GM23338 (cell line): ENCODE measurements at regions not wholly inside any gene's neighbourhood (a gene's known extent, or its start where the extent isn't known, plus 50 kb on each side); places are given as distances from the start of the nearest gene placed in this dataset.
A peak's percentile ranks its signal among the peaks of the same experiment; 100 is the strongest.

Experiments used
- ATAC-seq: fragments of 200-7000 bp; cut with Tn5 transposase; 3 replicates; pipeline ENCODE4 v1.9.1; 2020
- DNase-seq: peaks from one replicate; pipeline ENCODE4 v3.0.0-alpha.2; 2015; ENCODE audit warnings: low spot score
- H2AFZ ChIP-seq: fragments of 200-600 bp; sonication (generic); 2 replicates; pipeline ENCODE4 v1.8.0; 2016; ENCODE audit warnings: antibody characterized with exemption, mild to moderate bottlenecking, moderate library complexity
- H3F3A ChIP-seq: fragments of 200-600 bp; sonication (generic); replicated peaks from 2 replicates; pipeline ENCODE4 v1.8.0; 2017; ENCODE audit warnings: antibody characterized with exemption, mixed run types, low read depth
- H3K27ac ChIP-seq: fragments of 200-600 bp; sonication (generic); 2 replicates; pipeline ENCODE4 v1.6.1; 2016; ENCODE audit warnings: low read depth
- H3K27me3 ChIP-seq: fragments of 200-600 bp; sonication (generic); 2 replicates; pipeline ENCODE4 v1.8.0; 2016; ENCODE audit warnings: mild to moderate bottlenecking, mixed run types, moderate library complexity; ENCODE audit not compliant: insufficient read depth
- H3K36me3 ChIP-seq: fragments of 200-600 bp; sonication (generic); 2 replicates; pipeline ENCODE4 v1.8.0; 2016; ENCODE audit warnings: mild to moderate bottlenecking; ENCODE audit not compliant: insufficient read depth
- H3K4me1 ChIP-seq: fragments of 200-600 bp; sonication (generic); 2 replicates; pipeline ENCODE4 v1.8.0; 2016; ENCODE audit warnings: mild to moderate bottlenecking, moderate library complexity; ENCODE audit not compliant: insufficient read depth
- H3K4me2 ChIP-seq: fragments of 200-600 bp; sonication (generic); 2 replicates; pipeline ENCODE4 v1.7.1; 2017; ENCODE audit warnings: mixed run types
- H3K4me3 ChIP-seq: fragments of 200-600 bp; sonication (generic); 2 replicates; pipeline ENCODE4 v1.6.1; 2016; ENCODE audit warnings: mixed run types
- H3K79me2 ChIP-seq: fragments of 200-600 bp; sonication (generic); replicated peaks from 2 replicates; pipeline ENCODE4 v1.8.0; 2017; ENCODE audit warnings: mild to moderate bottlenecking; ENCODE audit not compliant: insufficient read depth
- H3K9me2 ChIP-seq: fragments of 200-600 bp; sonication (generic); 2 replicates; pipeline ENCODE4 v1.8.0; 2017; ENCODE audit not compliant: insufficient read depth
- H4K20me1 ChIP-seq: fragments of 200-600 bp; sonication (generic); replicated peaks from 2 replicates; pipeline ENCODE4 v1.8.0; 2017; ENCODE audit warnings: mild to moderate bottlenecking; ENCODE audit not compliant: insufficient read depth
- H3K27ac Mint-ChIP-seq: 2 replicates; pipeline ENCODE4 v1.8.0; 2020; ENCODE audit warnings: inconsistent platforms, mild to moderate bottlenecking, moderate library complexity, mixed read lengths
- H3K27me3 Mint-ChIP-seq: 3 replicates; pipeline ENCODE4 v1.8.0; 2022; ENCODE audit warnings: low read depth, mild to moderate bottlenecking, moderate library complexity, mixed read lengths, inconsistent platforms; ENCODE audit not compliant: insufficient read depth, poor library complexity
- H3K36me3 Mint-ChIP-seq: 3 replicates; pipeline ENCODE4 v1.8.0; 2021; ENCODE audit warnings: low read depth, mild to moderate bottlenecking, inconsistent platforms, moderate library complexity, mixed read lengths
- H3K4me1 Mint-ChIP-seq: 3 replicates; pipeline ENCODE4 v1.8.0; 2020; ENCODE audit warnings: mild to moderate bottlenecking, inconsistent platforms, mixed read lengths
- H3K4me3 Mint-ChIP-seq: 3 replicates; pipeline ENCODE4 v1.8.0; 2021; ENCODE audit warnings: moderate library complexity, mild to moderate bottlenecking, inconsistent platforms, mixed read lengths
- H3K9me3 Mint-ChIP-seq: 3 replicates; pipeline ENCODE4 v1.8.0; 2020; ENCODE audit warnings: moderate library complexity, mild to moderate bottlenecking, inconsistent platforms, mixed read lengths
- CREB1 ChIP-seq: fragments of 250-450 bp; sonication (Bioruptor Pico); IDR thresholded peaks from 2 replicates; pipeline ENCODE4 v1.5.0; 2020; ENCODE audit warnings: low read depth, mild to moderate bottlenecking, moderate library complexity
- EZH2 ChIP-seq: fragments of 200-600 bp; sonication (generic); IDR thresholded peaks from one replicate; pipeline ENCODE4 v1.8.0; 2017; ENCODE audit warnings: antibody characterized with exemption, mild to moderate bottlenecking, low read depth; ENCODE audit not compliant: unreplicated experiment
- EZH2phosphoT487 ChIP-seq: fragments of 200-600 bp; sonication (generic); IDR thresholded peaks from one replicate; pipeline ENCODE4 v1.8.1; 2018; ENCODE audit warnings: antibody characterized with exemption; ENCODE audit not compliant: unreplicated experiment
- JUNB ChIP-seq: IDR thresholded peaks from one replicate; pipeline ENCODE4 v1.6.1; 2016; ENCODE audit warnings: antibody characterized with exemption; ENCODE audit not compliant: unreplicated experiment
- NANOG ChIP-seq: IDR thresholded peaks from 2 replicates; pipeline ENCODE4 v1.6.1; 2016; ENCODE audit warnings: antibody characterized with exemption, borderline replicate concordance
- POLR2AphosphoS5 ChIP-seq: IDR thresholded peaks from 2 replicates; pipeline ENCODE4 v1.6.1; 2016; ENCODE audit warnings: antibody characterized with exemption, low read depth
- STAT1 ChIP-seq: IDR thresholded peaks from one replicate; pipeline ENCODE4 v1.6.1; 2016; ENCODE audit warnings: antibody characterized with exemption; ENCODE audit not compliant: unreplicated experiment
- ZNF114 ChIP-seq: fragments of 250-450 bp; sonication (Bioruptor Pico); IDR thresholded peaks from 2 replicates; pipeline ENCODE4 v1.5.0; 2020; ENCODE audit warnings: mild to moderate bottlenecking, moderate library complexity
- ZNF331 ChIP-seq: fragments of 250-450 bp; sonication (Bioruptor Pico); IDR thresholded peaks from 2 replicates; pipeline ENCODE4 v1.5.0; 2020; ENCODE audit warnings: low read depth, mild to moderate bottlenecking, moderate library complexity
- TF ChIP-seq, protein P1 (sequence below): IDR thresholded peaks from 2 replicates; pipeline ENCODE4 v1.6.1; 2016; ENCODE audit warnings: antibody characterized with exemption
- TF ChIP-seq, protein P2 (sequence below), 2 experiments: fragments of 200-600 bp in 1 of 2; sonication (generic) in 1 of 2; conservative IDR thresholded peaks; 2 replicates each; pipeline versions ENCODE4 v1.5.1 to v1.6.1; 2016 to 2017; ENCODE audit warnings: antibody characterized with exemption in 2 of 2, low read depth in 2 of 2, mild to moderate bottlenecking in 2 of 2, moderate library complexity in 1 of 2
- TF ChIP-seq, protein P3 (sequence below): fragments of 250-450 bp; sonication (Bioruptor Pico); IDR thresholded peaks from 2 replicates; pipeline ENCODE4 v1.5.0; 2020; ENCODE audit warnings: mild to moderate bottlenecking, moderate library complexity
- TF ChIP-seq, protein P4 (sequence below): IDR thresholded peaks from one replicate; pipeline ENCODE4 v1.6.1; 2018; ENCODE audit warnings: antibody characterized with exemption; ENCODE audit not compliant: unreplicated experiment

DNA sequence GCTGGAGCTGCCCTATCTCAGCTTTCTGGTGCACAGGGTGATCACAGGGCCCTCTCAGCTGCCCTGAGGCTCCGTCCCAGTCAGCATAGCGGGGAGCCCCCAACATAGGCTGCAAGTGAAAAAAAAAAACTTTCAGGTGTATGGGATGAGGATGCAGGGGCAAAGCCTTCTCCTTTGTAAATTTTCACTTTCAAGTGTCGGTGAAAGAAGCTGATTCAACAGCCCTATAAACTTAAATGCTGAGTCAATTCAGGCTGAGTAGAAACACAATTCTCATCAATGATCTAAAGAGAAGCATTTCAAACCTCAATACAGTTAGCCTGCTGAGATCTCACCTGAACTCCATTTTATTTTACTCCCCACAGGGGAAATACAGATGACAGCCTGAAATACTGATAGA lies 171.2 kb downstream of the SEC16B start:
- Mint-ChIP-seq H3K27me3 (peaks cover 2% of the 10 kb centered on the region), H3K27ac (no peak overlapping the region), H3K9me3 (peaks cover 4% of the 10 kb centered on the region; the same call in 2 of the 3 replicates), H3K4me3 (no peak overlapping the region), H3K36me3 (no peaks in the 10 kb centered on the region), H3K4me1 (peaks cover 34% of the 10 kb centered on the region)
- Histone ChIP-seq H3K9me2 (peaks cover 20% of the 10 kb centered on the region), H3K27ac (no peak overlapping the region), H3K4me1 (peaks cover 18% of the 10 kb centered on the region), H3K79me2 (no peaks in the 10 kb centered on the region), H2AFZ (peak overlapping the region; percentile 92), H4K20me1 (no peaks in the 10 kb centered on the region), H3K27me3 (no peaks in the 10 kb centered on the region), H3F3A (no peaks in the 10 kb centered on the region), H3K4me2 (no peak overlapping the region), H3K36me3 (no peaks in the 10 kb centered on the region), H3K4me3 (no peak overlapping the region)
- TF ChIP-seq EZH2phosphoT487 (no peak), ZNF114 (CRISPR knock-in tag) (no peak), EZH2 (no peak), POLR2AphosphoS5 (no peak), JUNB (no peak), ZNF331 (CRISPR knock-in tag) (no peak), STAT1 (no peak), NANOG (no peak), CREB1 (CRISPR knock-in tag) (no peak)
- TF ChIP-seq, protein P1, sequence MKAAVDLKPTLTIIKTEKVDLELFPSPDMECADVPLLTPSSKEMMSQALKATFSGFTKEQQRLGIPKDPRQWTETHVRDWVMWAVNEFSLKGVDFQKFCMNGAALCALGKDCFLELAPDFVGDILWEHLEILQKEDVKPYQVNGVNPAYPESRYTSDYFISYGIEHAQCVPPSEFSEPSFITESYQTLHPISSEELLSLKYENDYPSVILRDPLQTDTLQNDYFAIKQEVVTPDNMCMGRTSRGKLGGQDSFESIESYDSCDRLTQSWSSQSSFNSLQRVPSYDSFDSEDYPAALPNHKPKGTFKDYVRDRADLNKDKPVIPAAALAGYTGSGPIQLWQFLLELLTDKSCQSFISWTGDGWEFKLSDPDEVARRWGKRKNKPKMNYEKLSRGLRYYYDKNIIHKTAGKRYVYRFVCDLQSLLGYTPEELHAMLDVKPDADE, result no peak
- TF ChIP-seq, protein P2, sequence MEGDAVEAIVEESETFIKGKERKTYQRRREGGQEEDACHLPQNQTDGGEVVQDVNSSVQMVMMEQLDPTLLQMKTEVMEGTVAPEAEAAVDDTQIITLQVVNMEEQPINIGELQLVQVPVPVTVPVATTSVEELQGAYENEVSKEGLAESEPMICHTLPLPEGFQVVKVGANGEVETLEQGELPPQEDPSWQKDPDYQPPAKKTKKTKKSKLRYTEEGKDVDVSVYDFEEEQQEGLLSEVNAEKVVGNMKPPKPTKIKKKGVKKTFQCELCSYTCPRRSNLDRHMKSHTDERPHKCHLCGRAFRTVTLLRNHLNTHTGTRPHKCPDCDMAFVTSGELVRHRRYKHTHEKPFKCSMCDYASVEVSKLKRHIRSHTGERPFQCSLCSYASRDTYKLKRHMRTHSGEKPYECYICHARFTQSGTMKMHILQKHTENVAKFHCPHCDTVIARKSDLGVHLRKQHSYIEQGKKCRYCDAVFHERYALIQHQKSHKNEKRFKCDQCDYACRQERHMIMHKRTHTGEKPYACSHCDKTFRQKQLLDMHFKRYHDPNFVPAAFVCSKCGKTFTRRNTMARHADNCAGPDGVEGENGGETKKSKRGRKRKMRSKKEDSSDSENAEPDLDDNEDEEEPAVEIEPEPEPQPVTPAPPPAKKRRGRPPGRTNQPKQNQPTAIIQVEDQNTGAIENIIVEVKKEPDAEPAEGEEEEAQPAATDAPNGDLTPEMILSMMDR (conservative IDR thresholded peaks at IDR 0.05; ENCODE audit: low read depth in 2 of 2), result no peak
- TF ChIP-seq, protein P3, sequence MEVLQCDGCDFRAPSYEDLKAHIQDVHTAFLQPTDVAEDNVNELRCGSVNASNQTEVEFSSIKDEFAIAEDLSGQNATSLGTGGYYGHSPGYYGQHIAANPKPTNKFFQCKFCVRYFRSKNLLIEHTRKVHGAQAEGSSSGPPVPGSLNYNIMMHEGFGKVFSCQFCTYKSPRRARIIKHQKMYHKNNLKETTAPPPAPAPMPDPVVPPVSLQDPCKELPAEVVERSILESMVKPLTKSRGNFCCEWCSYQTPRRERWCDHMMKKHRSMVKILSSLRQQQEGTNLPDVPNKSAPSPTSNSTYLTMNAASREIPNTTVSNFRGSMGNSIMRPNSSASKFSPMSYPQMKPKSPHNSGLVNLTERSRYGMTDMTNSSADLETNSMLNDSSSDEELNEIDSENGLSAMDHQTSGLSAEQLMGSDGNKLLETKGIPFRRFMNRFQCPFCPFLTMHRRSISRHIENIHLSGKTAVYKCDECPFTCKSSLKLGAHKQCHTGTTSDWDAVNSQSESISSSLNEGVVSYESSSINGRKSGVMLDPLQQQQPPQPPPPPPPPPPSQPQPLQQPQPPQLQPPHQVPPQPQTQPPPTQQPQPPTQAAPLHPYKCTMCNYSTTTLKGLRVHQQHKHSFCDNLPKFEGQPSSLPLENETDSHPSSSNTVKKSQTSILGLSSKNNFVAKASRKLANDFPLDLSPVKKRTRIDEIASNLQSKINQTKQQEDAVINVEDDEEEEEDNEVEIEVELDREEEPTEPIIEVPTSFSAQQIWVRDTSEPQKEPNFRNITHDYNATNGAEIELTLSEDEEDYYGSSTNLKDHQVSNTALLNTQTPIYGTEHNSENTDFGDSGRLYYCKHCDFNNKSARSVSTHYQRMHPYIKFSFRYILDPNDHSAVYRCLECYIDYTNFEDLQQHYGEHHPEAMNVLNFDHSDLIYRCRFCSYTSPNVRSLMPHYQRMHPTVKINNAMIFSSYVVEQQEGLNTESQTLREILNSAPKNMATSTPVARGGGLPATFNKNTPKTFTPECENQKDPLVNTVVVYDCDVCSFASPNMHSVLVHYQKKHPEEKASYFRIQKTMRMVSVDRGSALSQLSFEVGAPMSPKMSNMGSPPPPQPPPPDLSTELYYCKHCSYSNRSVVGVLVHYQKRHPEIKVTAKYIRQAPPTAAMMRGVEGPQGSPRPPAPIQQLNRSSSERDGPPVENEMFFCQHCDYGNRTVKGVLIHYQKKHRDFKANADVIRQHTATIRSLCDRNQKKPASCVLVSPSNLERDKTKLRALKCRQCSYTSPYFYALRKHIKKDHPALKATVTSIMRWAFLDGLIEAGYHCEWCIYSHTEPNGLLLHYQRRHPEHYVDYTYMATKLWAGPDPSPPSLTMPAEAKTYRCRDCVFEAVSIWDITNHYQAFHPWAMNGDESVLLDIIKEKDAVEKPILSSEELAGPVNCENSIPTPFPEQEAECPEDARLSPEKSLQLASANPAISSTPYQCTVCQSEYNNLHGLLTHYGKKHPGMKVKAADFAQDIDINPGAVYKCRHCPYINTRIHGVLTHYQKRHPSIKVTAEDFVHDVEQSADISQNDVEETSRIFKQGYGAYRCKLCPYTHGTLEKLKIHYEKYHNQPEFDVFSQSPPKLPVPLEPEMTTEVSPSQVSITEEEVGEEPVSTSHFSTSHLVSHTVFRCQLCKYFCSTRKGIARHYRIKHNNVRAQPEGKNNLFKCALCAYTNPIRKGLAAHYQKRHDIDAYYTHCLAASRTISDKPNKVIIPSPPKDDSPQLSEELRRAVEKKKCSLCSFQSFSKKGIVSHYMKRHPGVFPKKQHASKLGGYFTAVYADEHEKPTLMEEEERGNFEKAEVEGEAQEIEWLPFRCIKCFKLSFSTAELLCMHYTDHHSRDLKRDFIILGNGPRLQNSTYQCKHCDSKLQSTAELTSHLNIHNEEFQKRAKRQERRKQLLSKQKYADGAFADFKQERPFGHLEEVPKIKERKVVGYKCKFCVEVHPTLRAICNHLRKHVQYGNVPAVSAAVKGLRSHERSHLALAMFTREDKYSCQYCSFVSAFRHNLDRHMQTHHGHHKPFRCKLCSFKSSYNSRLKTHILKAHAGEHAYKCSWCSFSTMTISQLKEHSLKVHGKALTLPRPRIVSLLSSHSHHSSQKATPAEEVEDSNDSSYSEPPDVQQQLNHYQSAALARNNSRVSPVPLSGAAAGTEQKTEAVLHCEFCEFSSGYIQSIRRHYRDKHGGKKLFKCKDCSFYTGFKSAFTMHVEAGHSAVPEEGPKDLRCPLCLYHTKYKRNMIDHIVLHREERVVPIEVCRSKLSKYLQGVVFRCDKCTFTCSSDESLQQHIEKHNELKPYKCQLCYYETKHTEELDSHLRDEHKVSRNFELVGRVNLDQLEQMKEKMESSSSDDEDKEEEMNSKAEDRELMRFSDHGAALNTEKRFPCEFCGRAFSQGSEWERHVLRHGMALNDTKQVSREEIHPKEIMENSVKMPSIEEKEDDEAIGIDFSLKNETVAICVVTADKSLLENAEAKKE, result no peak
- TF ChIP-seq, protein P4, sequence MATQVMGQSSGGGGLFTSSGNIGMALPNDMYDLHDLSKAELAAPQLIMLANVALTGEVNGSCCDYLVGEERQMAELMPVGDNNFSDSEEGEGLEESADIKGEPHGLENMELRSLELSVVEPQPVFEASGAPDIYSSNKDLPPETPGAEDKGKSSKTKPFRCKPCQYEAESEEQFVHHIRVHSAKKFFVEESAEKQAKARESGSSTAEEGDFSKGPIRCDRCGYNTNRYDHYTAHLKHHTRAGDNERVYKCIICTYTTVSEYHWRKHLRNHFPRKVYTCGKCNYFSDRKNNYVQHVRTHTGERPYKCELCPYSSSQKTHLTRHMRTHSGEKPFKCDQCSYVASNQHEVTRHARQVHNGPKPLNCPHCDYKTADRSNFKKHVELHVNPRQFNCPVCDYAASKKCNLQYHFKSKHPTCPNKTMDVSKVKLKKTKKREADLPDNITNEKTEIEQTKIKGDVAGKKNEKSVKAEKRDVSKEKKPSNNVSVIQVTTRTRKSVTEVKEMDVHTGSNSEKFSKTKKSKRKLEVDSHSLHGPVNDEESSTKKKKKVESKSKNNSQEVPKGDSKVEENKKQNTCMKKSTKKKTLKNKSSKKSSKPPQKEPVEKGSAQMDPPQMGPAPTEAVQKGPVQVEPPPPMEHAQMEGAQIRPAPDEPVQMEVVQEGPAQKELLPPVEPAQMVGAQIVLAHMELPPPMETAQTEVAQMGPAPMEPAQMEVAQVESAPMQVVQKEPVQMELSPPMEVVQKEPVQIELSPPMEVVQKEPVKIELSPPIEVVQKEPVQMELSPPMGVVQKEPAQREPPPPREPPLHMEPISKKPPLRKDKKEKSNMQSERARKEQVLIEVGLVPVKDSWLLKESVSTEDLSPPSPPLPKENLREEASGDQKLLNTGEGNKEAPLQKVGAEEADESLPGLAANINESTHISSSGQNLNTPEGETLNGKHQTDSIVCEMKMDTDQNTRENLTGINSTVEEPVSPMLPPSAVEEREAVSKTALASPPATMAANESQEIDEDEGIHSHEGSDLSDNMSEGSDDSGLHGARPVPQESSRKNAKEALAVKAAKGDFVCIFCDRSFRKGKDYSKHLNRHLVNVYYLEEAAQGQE, result no peak
- DNase-seq, result no peak
- ATAC-seq, result no peak
